Glutamatergic neuron (in vitro differentiated cells): ENCODE measurements at regions not wholly inside any gene's neighbourhood (a gene's known extent, or its start where the extent isn't known, plus 50 kb on each side); places are given as distances from the start of the nearest gene placed in this dataset.

Experiments
- DNase-seq: peaks from one replicate; pipeline ENCODE4 v3.0.0; 2022
- H3K27ac Mint-ChIP-seq: one replicate; pipeline ENCODE4 v1.8.0; 2020; ENCODE audit warnings: mild to moderate bottlenecking, mixed read lengths, inconsistent platforms; ENCODE audit not compliant: unreplicated experiment
- H3K27me3 Mint-ChIP-seq: one replicate; pipeline ENCODE4 v1.8.0; 2020; ENCODE audit warnings: mild to moderate bottlenecking, moderate library complexity, mixed read lengths, inconsistent platforms; ENCODE audit not compliant: unreplicated experiment
- H3K36me3 Mint-ChIP-seq: one replicate; pipeline ENCODE4 v1.8.0; 2020; ENCODE audit warnings: mild to moderate bottlenecking, mixed read lengths, inconsistent platforms; ENCODE audit not compliant: unreplicated experiment
- H3K4me1 Mint-ChIP-seq: one replicate; pipeline ENCODE4 v1.8.0; 2020; ENCODE audit warnings: mild to moderate bottlenecking, low read depth, mixed read lengths, inconsistent platforms; ENCODE audit not compliant: unreplicated experiment
- H3K4me3 Mint-ChIP-seq: one replicate; pipeline ENCODE4 v1.8.0; 2020; ENCODE audit warnings: mild to moderate bottlenecking, mixed read lengths, inconsistent platforms; ENCODE audit not compliant: unreplicated experiment
- H3K9me3 Mint-ChIP-seq: one replicate; pipeline ENCODE4 v1.8.0; 2020; ENCODE audit warnings: mild to moderate bottlenecking, moderate library complexity, mixed read lengths, inconsistent platforms; ENCODE audit not compliant: unreplicated experiment
- CTCF ChIP-seq: fragments of 200-600 bp; sonication (generic); IDR thresholded peaks from one replicate; pipeline ENCODE4 v1.5.0; 2021; ENCODE audit not compliant: partially characterized antibody, unreplicated experiment

- Mint-ChIP-seq H3K9me3 (no peaks in the 10 kb centered on the region), H3K27ac (no peak overlapping the region), H3K4me1 (no peaks in the 10 kb centered on the region), H3K36me3 (no peaks in the 10 kb centered on the region), H3K27me3 (no peaks in the 10 kb centered on the region), H3K4me3 (no peak overlapping the region)
- no peak for DNase-seq
- TF ChIP-seq CTCF, result no peak
Measured at GRCh38 chr4:126794363-126794762, 838.4 kb upstream of the INTU start.

GRCh38 chr4:126798214-126798613 lies 834.5 kb upstream of the INTU start:
- H3K27me3 Mint-ChIP-seq, result no peaks in the 10 kb centered on the region
- H3K9me3 Mint-ChIP-seq, result no peaks in the 10 kb centered on the region
- no peak for DNase-seq
- H3K4me1 Mint-ChIP-seq, result peaks cover 2% of the 10 kb centered on the region
- H3K4me3 Mint-ChIP-seq, result no peak overlapping the region
- no peak for TF ChIP-seq CTCF
- no peak overlapping the region for H3K27ac Mint-ChIP-seq
- no peaks in the 10 kb centered on the region for H3K36me3 Mint-ChIP-seq

- Mint-ChIP-seq H3K4me1 (peaks cover 2% of the 10 kb centered on the region), H3K27me3 (no peaks in the 10 kb centered on the region)
- TF ChIP-seq CTCF, result no peak
Measured at GRCh38 chr4:126799416-126799815, 833.3 kb upstream of the INTU start.

GRCh38 chr4:126799971-126800574 lies 832.7 kb upstream of the INTU start:
- DNase-seq, result no peak
- Mint-ChIP-seq H3K4me1 (peaks cover 2% of the 10 kb centered on the region), H3K27ac (no peak overlapping the region), H3K9me3 (no peaks in the 10 kb centered on the region), H3K36me3 (no peaks in the 10 kb centered on the region), H3K27me3 (no peaks in the 10 kb centered on the region), H3K4me3 (no peak overlapping the region)
- TF ChIP-seq CTCF, result no peak

More at GRCh38 chr4:126799416-126799815, 833.3 kb upstream of the INTU start:
- no peak overlapping the region for H3K4me3 Mint-ChIP-seq
- no peaks in the 10 kb centered on the region for H3K9me3 Mint-ChIP-seq
- no peak overlapping the region for H3K27ac Mint-ChIP-seq
- no peaks in the 10 kb centered on the region for H3K36me3 Mint-ChIP-seq
- DNase-seq, result no peak

GRCh38 chr4:126800575-126801141 lies 832.1 kb upstream of the INTU start:
- no peak for DNase-seq
- peaks cover 2% of the 10 kb centered on the region for H3K4me1 Mint-ChIP-seq
- no peaks in the 10 kb centered on the region for H3K9me3 Mint-ChIP-seq
- TF ChIP-seq CTCF, result no peak
- H3K27ac Mint-ChIP-seq, result no peak overlapping the region
- H3K36me3 Mint-ChIP-seq, result no peaks in the 10 kb centered on the region
- no peaks in the 10 kb centered on the region for H3K27me3 Mint-ChIP-seq
- no peak overlapping the region for H3K4me3 Mint-ChIP-seq
